ENCODE measurements at regions not wholly inside any gene's neighbourhood (a gene's known extent, or its start where the extent isn't known, plus 50 kb on each side); places are given as distances from the start of the nearest gene placed in this dataset.
"Not testable (repeated sequence)": the region's sequence is repeated elsewhere in the genome, so short reads cannot be mapped to it uniquely, and the experiment has no call there.

DNA sequence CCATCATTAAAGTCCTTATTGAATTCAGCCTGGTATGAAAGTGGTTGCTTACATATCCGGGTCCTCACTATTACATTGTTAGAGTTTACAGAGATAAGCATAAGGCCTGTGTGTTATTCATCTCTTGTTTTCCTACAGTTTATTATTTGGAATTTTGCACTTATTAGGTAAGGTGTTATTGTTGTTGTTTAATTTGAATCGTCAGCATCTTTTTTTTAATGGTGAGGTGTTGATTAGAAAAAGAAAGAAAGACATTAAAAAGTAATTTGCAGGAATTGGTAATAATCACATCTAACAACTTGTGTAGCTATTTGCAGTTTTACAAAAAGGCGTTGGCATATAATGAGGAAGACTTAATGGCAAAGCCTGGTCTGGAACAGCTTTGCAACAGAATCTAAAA is 158.6 kb downstream of the SAMD5 start:
- DNase-seq (ENCODE audit: low spot score) = no peak

DNA sequence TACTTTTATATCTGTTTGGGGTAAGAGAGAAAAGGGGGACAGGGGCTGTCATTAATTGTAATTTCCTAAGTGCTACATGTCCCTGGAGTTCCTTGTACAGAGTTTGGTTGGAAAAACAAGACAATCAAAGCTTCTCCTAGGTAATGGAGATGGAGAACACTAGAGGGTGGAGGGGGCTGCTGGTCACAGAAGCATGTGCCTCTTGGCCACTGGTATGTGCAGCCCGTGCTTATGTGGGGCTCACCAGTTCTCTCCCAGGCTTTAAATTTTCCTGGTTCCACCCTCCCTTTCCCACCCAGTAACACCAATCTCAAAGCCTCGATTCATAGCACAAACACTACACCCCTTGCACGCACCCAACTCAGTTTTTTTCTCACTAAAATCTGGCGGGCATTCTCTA is 165.6 kb downstream of the SAMD5 start:
- DNase-seq (ENCODE audit: low spot score) = no peak

DNA sequence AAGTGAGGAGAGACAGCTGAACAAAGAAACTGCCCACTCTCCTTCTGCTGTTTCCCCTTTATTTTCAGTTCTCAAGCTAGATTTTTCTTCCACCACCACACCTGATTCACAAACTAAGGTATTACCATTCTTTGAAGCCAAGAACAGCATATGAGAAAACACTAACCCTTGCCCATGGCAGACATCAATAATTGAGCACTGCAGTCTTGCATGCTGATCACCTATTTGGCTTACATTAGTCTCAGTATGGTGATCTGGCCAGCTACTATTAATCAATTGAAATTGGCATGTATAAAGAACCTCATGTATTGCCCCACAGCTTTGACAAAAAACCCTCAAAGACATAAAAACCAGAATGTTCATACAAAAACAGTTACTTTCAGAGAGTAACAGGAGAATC is 166.3 kb downstream of the SAMD5 start:
- DNase-seq (ENCODE audit: low spot score) = no peak

DNA sequence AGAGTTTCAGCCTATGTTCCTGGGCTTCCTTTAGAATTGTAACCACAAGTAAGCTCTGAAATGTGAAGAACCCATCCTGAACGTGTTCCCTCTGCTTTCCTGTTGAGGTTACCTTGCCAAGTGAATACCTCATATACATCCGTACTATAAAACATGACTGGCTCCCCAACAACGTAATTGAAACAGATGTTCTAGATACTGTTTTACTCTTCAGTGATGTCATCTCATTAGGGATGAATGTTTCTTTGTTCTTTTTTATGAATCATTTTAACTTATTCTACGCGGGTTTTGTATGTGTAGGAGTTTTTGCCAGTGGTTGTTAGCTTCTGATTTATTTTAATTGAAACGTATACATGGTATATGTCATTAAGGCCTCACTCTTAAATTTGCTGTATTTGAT is 166.8 kb downstream of the SAMD5 start:
- DNase-seq (ENCODE audit: low spot score) = no peak

DNA sequence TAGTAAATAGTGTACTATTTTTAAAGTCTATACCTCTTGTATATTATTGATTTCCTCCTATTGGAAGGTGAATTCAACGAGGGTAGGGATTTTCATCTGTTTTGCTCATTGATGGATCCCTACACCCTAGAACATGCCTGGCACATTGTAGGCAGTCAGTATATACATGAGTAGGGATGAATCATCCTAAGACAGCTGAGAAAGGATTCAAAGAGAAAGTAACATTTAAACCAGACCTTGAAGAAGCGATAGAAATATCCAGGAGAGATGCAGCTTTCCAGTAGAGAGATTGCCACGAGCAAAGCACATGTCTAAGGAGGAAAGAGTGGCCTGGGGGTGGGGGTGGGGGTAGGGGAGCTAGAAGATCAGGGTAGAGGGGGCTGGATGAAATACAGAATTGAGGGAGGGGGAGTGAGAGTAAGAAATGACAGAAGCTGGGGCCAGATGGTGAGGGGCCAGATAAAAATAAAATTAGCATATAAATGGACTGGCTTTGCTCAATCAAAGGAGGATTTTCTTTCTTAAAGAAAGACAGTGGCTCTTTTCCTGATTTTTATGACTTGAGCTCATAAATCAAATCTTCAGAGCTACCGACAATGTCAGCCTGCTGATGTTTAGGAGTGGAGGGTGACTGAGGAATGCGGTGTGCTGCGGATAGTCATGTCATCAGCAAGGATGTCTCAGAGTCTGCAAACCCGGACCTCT is 168.2 kb downstream of the SAMD5 start:
- DNase-seq (ENCODE audit: low spot score) = no peak

- DNase-seq (ENCODE audit: low spot score) = no peak
These were observed 169.2 kb downstream of the SAMD5 start for GRCh38 chr6:147677647-147678046.

GRCh38 chr6:147678253-147678652 is 169.8 kb downstream of the SAMD5 start:
- no peak for DNase-seq (ENCODE audit: low spot score)

GRCh38 chr6:147684906-147685305 is 176.4 kb downstream of the SAMD5 start:
- no peak for DNase-seq (ENCODE audit: low spot score)

DNA sequence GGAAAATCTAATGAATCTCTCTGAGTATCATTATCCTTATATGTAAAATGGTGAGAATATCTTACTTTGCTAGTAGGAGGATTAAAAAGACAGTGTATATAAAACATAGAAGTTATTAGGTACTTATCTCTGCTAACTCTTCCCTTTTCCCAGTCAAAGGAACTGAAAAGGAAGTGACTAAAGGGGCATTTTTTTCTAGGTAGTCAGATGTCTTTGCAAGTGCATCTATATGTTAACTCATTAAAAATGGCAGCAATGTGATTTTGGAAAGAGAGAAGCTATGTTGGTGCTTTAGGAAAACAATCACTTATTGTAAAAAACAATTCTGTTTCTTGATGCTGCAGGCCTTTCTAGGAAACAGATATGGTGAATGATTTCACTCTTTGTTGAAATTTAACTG is 180.9 kb downstream of the SAMD5 start:
- DNase-seq (ENCODE audit: low spot score) = no peak

DNA sequence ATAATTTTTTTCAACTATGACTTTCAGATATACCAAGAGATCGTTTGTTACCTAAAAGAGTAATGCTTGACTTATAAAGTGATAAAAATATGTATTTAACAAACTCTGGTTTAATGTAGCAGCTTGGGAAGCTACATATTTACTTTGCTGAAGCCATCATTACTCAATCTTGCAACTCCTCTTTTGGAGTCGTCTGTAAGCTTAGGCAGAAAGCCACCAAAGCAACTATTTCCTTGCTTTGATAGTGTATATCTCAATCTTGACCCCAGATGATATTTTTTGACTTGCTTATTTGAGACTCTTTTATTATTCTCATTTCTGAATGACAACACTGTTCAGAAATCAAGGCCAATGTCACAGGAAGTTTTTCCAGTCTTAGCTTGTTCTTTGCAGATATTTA is 183.0 kb downstream of the SAMD5 start:
- no peak for DNase-seq (ENCODE audit: low spot score)

DNA sequence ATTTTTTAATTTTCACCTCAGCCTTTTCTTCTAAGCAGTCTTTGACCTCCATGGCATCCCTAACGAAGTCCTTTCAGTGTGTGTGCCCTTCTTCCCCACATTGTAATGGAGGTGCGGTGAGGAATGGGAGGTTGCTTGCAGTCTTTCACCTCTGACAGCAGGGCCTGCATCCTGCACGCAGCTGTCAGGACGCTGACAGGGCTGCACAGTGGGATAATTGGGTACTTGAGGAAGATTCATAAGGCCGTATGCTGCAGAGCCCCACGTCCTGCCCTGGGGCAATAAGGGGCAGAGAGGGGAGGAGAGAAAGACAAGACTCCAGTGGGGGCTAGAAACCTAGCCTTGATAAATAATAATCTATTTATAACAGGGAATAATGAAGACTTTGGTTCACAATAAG is 184.7 kb downstream of the SAMD5 start:
- no peak for DNase-seq (ENCODE audit: low spot score)

- DNase-seq (ENCODE audit: low spot score) = not testable (repeated sequence)
These were observed 186.1 kb downstream of the SAMD5 start for GRCh38 chr6:147694556-147694955.

DNA sequence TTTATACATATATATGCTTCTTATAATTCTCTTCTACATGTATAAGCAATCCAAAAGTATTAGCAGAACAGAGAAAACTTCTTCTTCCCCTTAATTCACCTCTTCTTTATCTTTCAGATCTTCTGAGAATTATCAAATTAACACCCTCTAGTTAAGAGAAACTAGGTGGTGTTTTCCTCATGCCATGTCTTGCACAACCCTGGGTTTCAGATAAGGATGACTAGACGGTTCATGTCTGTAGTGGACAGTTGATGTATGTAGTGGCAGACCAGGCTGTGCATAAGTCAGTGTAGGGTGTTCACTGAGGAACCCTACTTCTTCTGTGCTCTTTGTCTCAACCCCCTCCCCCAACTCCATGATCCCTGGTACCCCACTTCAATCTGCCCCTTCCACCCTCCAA is 187.3 kb downstream of the SAMD5 start:
- DNase-seq (ENCODE audit: low spot score) = no peak

GRCh38 chr6:147699140-147699539 is 190.7 kb downstream of the SAMD5 start:
- no peak for DNase-seq (ENCODE audit: low spot score)

DNA sequence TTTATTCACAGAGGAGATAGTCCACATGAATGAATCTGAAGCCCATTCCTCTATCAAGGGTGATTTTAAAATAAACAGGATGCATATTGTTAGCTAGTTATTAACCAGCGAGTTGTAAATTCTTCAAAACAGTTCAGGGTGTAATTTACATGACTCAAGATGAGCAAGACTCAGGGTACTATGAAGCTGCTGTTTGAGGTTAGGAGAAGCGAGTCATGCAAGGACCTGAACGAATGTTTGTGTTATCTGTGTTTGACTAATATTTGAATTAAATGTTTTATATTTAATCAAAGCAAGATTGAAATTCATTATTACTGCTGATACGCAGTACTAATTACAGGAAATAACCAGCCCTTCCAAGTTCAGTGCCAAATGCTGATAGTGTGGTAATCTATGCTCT is 191.1 kb downstream of the SAMD5 start:
- DNase-seq (ENCODE audit: low spot score) = no peak

- no peak for DNase-seq (ENCODE audit: low spot score)
These were observed 192.1 kb downstream of the SAMD5 start for GRCh38 chr6:147700436-147701209.

- no peak for DNase-seq (ENCODE audit: low spot score)
These were observed 196.2 kb downstream of the SAMD5 start for GRCh38 chr6:147704691-147705090.

GRCh38 chr6:147707524-147707923 is 199.0 kb downstream of the SAMD5 start:
- no peak for DNase-seq (ENCODE audit: low spot score)

DNA sequence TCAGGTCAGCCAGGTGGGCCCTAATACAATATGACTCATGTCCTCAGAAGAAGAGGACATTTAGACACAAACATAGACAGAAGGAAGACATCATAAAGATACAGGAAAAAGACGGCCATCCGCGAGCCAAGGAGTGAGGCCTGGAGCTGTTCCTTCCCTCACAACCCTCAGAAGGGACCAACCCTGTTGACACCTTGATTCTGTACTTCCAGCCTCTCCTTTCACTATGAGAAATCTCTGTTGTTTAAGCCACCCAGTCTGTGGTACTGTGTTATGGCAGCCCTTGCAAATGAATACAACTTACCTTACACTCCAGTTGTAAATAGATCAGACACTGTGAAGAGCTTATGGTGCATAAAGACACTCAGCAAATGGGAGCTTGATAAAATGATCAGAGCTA is 199.7 kb downstream of the SAMD5 start:
- DNase-seq (ENCODE audit: low spot score) = no peak

GRCh38 chr6:147709396-147710272 is 201.1 kb downstream of the SAMD5 start:
- DNase-seq (ENCODE audit: low spot score) = no peak

- DNase-seq (ENCODE audit: low spot score) = no peak
These were observed 202.4 kb downstream of the SAMD5 start for GRCh38 chr6:147710890-147711289.

DNA sequence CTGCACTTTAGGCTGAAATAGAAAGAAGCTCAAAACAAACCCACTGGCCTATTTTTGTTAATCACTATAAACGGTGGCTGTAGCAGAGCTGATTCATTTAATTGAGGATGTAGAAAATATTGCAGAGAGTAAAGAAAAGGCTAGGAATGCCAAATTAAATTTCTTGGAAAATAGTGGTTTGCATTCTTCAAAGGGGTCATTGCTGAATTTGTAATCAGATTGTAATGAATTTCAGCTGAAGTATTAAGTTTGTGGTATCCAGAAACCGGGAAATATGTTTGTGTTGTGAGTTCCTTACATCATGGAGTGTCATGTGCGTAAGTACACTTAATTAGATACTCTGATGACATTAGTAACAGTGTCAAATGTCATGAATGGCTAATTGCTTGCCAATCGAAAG is 203.0 kb downstream of the SAMD5 start:
- no peak for DNase-seq (ENCODE audit: low spot score)
